K562 (cell line): ENCODE measurements at regions not wholly inside any gene's neighbourhood (a gene's known extent, or its start where the extent isn't known, plus 50 kb on each side); places are given as distances from the start of the nearest gene placed in this dataset.

Source experiments
- ATAC-seq: fragments of 200-7000 bp; cut with Tn5 transposase; 3 replicates; pipeline ENCODE4 v1.9.1; 2020; ENCODE audit warnings: moderate library complexity
- BruUV-seq: library from RNA; stranded (reverse); fragments of 400-500 nt; replicated peaks from 2 replicates; lab custom pipeline; 2021; lab: Mats Ljungman, UMichigan
- CTCF ChIA-PET: fragments of 300-600 bp; formaldehyde crosslinking; extraction: SDS; loops from one replicate; lab custom pipeline; 2021; ENCODE audit warnings: low intra/inter-chr PET ratio; lab: Yijun Ruan, JAX
- POLR2A ChIA-PET: fragments of 300-600, 350-650 bp; sonication (Branson Sonifier 250); formaldehyde crosslinking; extraction: SDS; loops from one replicate; lab custom pipeline; 2021; ENCODE audit warnings: antibody characterized with exemption, inconsistent platforms; lab: Yijun Ruan, JAX
- DNase-seq, 4 experiments: peaks; one replicate each; pipeline versions ENCODE4 v3.0.0 to v3.0.0-alpha.2; 2011 to 2018; ENCODE audit warnings: low spot score in 3 of 4, mixed read lengths in 3 of 4; ENCODE audit errors: extremely low read depth in 1 of 4
- FAIRE-seq: peaks from 2 replicates; lab custom pipeline; 2011; peaks lifted over from hg19 to GRCh38; lab: Jason Lieb, UNC
- H2AFZ ChIP-seq: 2 replicates; pipeline ENCODE4 v1.6.0; 2011; ENCODE audit warnings: low read depth, low read length, control low read depth, inconsistent platforms
- H3K27ac ChIP-seq: fragments of 200-600 bp; 3 replicates; pipeline ENCODE4 v1.8.0; 2011; ENCODE audit warnings: low read depth, mild to moderate bottlenecking, control low read depth, inconsistent platforms, low read length, moderate library complexity, mixed read lengths; ENCODE audit errors: extremely low read depth
- H3K27me3 ChIP-seq, 2 experiments: fragments of 300-600 bp in 1 of 2; 2 replicates in 1 of 2; 3 replicates in 1 of 2; pipeline versions ENCODE4 v1.6.0 to v1.8.0; 2011; ENCODE audit warnings: inconsistent platforms in 2 of 2, low read length in 2 of 2, mild to moderate bottlenecking in 1 of 2, mixed read lengths in 1 of 2, moderate library complexity in 1 of 2; ENCODE audit not compliant: control insufficient read depth in 2 of 2, insufficient read depth in 2 of 2
- H3K36me3 ChIP-seq: fragments of 300-600 bp; 3 replicates; pipeline ENCODE4 v1.8.0; 2011; ENCODE audit warnings: mild to moderate bottlenecking, low read length, inconsistent platforms; ENCODE audit not compliant: control insufficient read depth, insufficient read depth
- H3K4me1 ChIP-seq, 2 experiments: fragments of 200-600 bp in 1 of 2; replicated peaks in 1 of 2; 2 replicates in 1 of 2; 3 replicates in 1 of 2; pipeline versions ENCODE4 v1.5.1 to v1.8.0; 2011; ENCODE audit warnings: inconsistent platforms in 2 of 2, low read length in 2 of 2, mild to moderate bottlenecking in 1 of 2, mixed read lengths in 1 of 2, moderate library complexity in 1 of 2; ENCODE audit not compliant: control insufficient read depth in 2 of 2, insufficient read depth in 2 of 2
- H3K4me2 ChIP-seq: 2 replicates; pipeline ENCODE4 v1.6.1; 2011; ENCODE audit warnings: low read length, control low read depth, inconsistent platforms, mixed read lengths; ENCODE audit not compliant: insufficient read depth
- H3K4me3 ChIP-seq: fragments of 200-600 bp; sonication (generic), shearing (Covaris generic); 2 replicates; pipeline ENCODE4 v1.5.1; 2016; ENCODE audit warnings: control low read depth, inconsistent platforms
- H3K79me2 ChIP-seq: fragments of 200-600 bp; 3 replicates; pipeline ENCODE4 v1.8.0; 2011; ENCODE audit warnings: low read length, inconsistent platforms; ENCODE audit not compliant: control insufficient read depth, insufficient read depth
- H3K9ac ChIP-seq, 2 experiments: 2 replicates each; pipeline versions ENCODE4 v1.6.0 to v1.6.1; 2011; ENCODE audit warnings: low read depth in 2 of 2, low read length in 2 of 2, control low read depth in 1 of 2, inconsistent platforms in 1 of 2, mild to moderate bottlenecking in 1 of 2, mixed read lengths in 1 of 2; ENCODE audit not compliant: insufficient read depth in 1 of 2
- H3K9me1 ChIP-seq: one replicate; pipeline ENCODE4 v1.6.0; 2011; ENCODE audit warnings: inconsistent platforms, mild to moderate bottlenecking, low read length, moderate library complexity; ENCODE audit not compliant: control insufficient read depth, insufficient read depth
- H3K9me3 ChIP-seq: replicated peaks from 2 replicates; pipeline ENCODE4 v1.5.1; 2011; ENCODE audit warnings: low read depth, low read length, inconsistent platforms; ENCODE audit not compliant: control insufficient read depth, insufficient read depth
- H4K20me1 ChIP-seq: replicated peaks from 2 replicates; pipeline ENCODE4 v1.6.1; 2011; ENCODE audit warnings: low read length, inconsistent platforms, mixed read lengths; ENCODE audit not compliant: control insufficient read depth, insufficient read depth
- CBX5 ChIP-seq: IDR thresholded peaks from 2 replicates; pipeline ENCODE4 v1.6.1; 2014; ENCODE audit warnings: low read depth, borderline replicate concordance
- E2F1 ChIP-seq: sonication (generic); formaldehyde crosslinking; IDR thresholded peaks from 2 replicates; pipeline ENCODE4 v1.8.1; 2023; ENCODE audit warnings: mild to moderate bottlenecking, missing genetic modification reagents, moderate library complexity
- ELF1 ChIP-seq: fragments of 200-800 bp; sonication (Bioruptor generic); IDR thresholded peaks from 2 replicates; pipeline ENCODE4 v1.6.1; 2016; ENCODE audit warnings: missing genetic modification characterization, missing compliant biosample characterization
- GTF3C2 ChIP-seq: IDR thresholded peaks from 3 replicates; pipeline ENCODE4 v1.6.1; 2011; ENCODE audit warnings: borderline replicate concordance, mild to moderate bottlenecking, moderate library complexity; ENCODE audit not compliant: insufficient read length; ENCODE audit errors: extremely low read depth
- HNRNPH1 ChIP-seq: fragments of 200-400 bp; formaldehyde crosslinking; optimal IDR thresholded peaks from 2 replicates; pipeline ENCODE3; 2017; ENCODE audit warnings: low read depth, mild to moderate bottlenecking, low read length, moderate library complexity
- TEAD1 ChIP-seq, 2 experiments: fragments of 450-650 bp in 1 of 2; sonication (generic) in 1 of 2; formaldehyde crosslinking; IDR thresholded peaks; 2 replicates each; pipeline versions ENCODE4 v1.4.0 to v1.8.0; 2020 to 2022; ENCODE audit warnings: mild to moderate bottlenecking in 2 of 2, missing genetic modification reagents in 1 of 2
- ZNF778 ChIP-seq: fragments of 450-650 bp; formaldehyde crosslinking; IDR thresholded peaks from 2 replicates; pipeline ENCODE4 v1.4.0; 2020; ENCODE audit warnings: mild to moderate bottlenecking, moderate library complexity
- WGBS: fragments of 100-300 bp; shearing (Covaris generic); methylation state at CpG from one replicate; pipeline ENCODE4 v1.1.6; 2016; ENCODE audit warnings: low coverage, mixed read lengths; ENCODE audit not compliant: insufficient coverage; ENCODE audit errors: missing lambda C conversion rate; 5-methylcytosine and 5-hydroxymethylcytosine counted together
- in situ Hi-C: fragments of 300-500 bp; cut with MboI; formaldehyde crosslinking; loops from 4 replicates; pipeline ENCODE4 v1.15.0; 2018; ENCODE audit warnings: inconsistent platforms, mixed read lengths
- intact Hi-C: fragments of 100-400 bp; cut with micrococcal nuclease; formaldehyde crosslinking; loops from 2 replicates; pipeline ENCODE4 v1.14.2; 2022

GRCh38 chr10:9012312-9012711 lies 957.8 kb downstream of the GATA3 start:
- H2AFZ ChIP-seq, result no peak overlapping the region
- FAIRE-seq, result no peak
- CTCF ChIA-PET, result no interaction called here

More at GRCh38 chr10:9012312-9012711, 957.8 kb downstream of the GATA3 start:
- POLR2A ChIA-PET, result no interaction called here
- TF ChIP-seq TEAD1 (CRISPR knock-in tag; IDR thresholded peaks at IDR 0.05) (no peak), ELF1 (tag) (no peak), ZNF778 (CRISPR knock-in tag) (no peak), E2F1 (CRISPR knock-in tag) (no peak), GTF3C2 (no peak), CBX5 (no peak), HNRNPH1 (no peak)
- intact Hi-C loops, result no loop called here
- no TSS peak for BruUV-seq
- WGBS, result 0% methylated on average over 1 of the region's 1 CpG
- Histone ChIP-seq H3K9me3 (no peaks in the 10 kb centered on the region), H3K36me3 (no peaks in the 10 kb centered on the region), H3K27me3 (no peaks in the 10 kb centered on the region), H3K9me1 (no peaks in the 10 kb centered on the region), H3K27ac (no peak overlapping the region), H4K20me1 (no peaks in the 10 kb centered on the region), H3K4me1 (no peaks in the 10 kb centered on the region), H3K9ac (no peak overlapping the region), H3K79me2 (no peaks in the 10 kb centered on the region), H3K4me2 (no peak overlapping the region), H3K4me3 (no peak overlapping the region)
- DNase-seq (no peak), ATAC-seq (no peak)
- in situ Hi-C loops, result no loop called here
